ENCODE measurements at regions not wholly inside any gene's neighbourhood (a gene's known extent, or its start where the extent isn't known, plus 50 kb on each side); places are given as distances from the start of the nearest gene placed in this dataset.

- FAIRE-seq = no peak
- intact Hi-C loops (cut with DNase I) = no loop called here
- no peaks in the 10 kb centered on the region for H3K36me3 ChIP-seq
- TF ChIP-seq, protein P1, sequence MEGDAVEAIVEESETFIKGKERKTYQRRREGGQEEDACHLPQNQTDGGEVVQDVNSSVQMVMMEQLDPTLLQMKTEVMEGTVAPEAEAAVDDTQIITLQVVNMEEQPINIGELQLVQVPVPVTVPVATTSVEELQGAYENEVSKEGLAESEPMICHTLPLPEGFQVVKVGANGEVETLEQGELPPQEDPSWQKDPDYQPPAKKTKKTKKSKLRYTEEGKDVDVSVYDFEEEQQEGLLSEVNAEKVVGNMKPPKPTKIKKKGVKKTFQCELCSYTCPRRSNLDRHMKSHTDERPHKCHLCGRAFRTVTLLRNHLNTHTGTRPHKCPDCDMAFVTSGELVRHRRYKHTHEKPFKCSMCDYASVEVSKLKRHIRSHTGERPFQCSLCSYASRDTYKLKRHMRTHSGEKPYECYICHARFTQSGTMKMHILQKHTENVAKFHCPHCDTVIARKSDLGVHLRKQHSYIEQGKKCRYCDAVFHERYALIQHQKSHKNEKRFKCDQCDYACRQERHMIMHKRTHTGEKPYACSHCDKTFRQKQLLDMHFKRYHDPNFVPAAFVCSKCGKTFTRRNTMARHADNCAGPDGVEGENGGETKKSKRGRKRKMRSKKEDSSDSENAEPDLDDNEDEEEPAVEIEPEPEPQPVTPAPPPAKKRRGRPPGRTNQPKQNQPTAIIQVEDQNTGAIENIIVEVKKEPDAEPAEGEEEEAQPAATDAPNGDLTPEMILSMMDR (IDR thresholded peaks at IDR 0.05) = no peak
- ATAC-seq = no peak
- H3K27ac ChIP-seq = no peak overlapping the region
- no peak for DNase-seq
- H3K4me3 ChIP-seq = no peak overlapping the region
- H3K27me3 ChIP-seq = no peaks in the 10 kb centered on the region
- no peaks in the 10 kb centered on the region for H3K4me1 ChIP-seq
- 89 to 93% methylated on average over 5 of the region's 5 CpGs for WGBS, 2 donors
- no peaks in the 10 kb centered on the region for H3K9me3 ChIP-seq
Observed at GRCh38 chr1:227397354-227397978, 79.2 kb upstream of the CDC42BPA start.

DNA sequence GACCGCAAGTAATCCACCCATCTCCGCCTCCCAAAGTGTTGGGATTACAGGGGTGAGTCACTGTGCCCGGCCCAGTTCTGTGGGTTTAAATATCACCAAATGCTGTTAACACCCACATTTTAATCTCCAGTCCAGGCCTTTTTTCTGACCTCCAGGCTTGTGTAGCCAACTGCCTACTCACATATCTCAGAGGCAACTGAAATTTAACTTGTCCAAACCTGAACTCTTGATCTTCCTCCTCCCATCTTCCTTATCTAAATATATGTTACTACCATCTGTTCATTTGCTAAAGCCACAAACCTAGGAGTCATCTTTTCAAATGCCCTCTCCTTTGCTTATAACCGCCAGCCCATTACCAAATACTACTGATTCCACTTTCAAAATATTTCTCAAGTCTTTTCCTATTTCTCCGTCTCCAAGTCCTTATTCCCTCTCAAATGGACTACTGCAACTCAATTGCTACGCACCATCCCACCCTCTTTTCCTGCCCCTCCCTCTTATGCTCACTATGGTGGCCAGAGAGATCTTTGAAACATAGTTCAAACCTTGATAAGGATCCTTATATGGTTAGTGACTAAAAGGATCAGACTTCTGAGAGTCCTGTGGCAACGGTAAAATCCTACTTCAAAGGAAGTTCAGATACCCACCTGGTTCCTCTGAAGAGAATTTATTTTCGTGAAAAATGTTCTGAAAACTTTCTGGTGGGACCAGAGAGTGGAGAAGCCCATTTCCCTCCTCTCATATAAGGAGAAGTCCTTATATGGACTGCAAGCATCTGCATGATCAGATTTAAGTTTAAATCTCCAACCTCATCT, 78.5 kb upstream of the CDC42BPA start:
- DNase-seq (no peak), ATAC-seq (no peak), FAIRE-seq (no peak)
- intact Hi-C loops (cut with DNase I) = no loop called here
- H3K27me3 ChIP-seq = no peaks in the 10 kb centered on the region
- no peak overlapping the region for H3K27ac ChIP-seq
- no peak overlapping the region for H3K4me3 ChIP-seq
- TF ChIP-seq, protein P1 (IDR thresholded peaks at IDR 0.05) = no peak
- no peaks in the 10 kb centered on the region for H3K36me3 ChIP-seq
- WGBS, 2 donors = 78 to 81% methylated on average over 8 of the region's 8 CpGs
- no peaks in the 10 kb centered on the region for H3K4me1 ChIP-seq
- H3K9me3 ChIP-seq = no peaks in the 10 kb centered on the region

DNA sequence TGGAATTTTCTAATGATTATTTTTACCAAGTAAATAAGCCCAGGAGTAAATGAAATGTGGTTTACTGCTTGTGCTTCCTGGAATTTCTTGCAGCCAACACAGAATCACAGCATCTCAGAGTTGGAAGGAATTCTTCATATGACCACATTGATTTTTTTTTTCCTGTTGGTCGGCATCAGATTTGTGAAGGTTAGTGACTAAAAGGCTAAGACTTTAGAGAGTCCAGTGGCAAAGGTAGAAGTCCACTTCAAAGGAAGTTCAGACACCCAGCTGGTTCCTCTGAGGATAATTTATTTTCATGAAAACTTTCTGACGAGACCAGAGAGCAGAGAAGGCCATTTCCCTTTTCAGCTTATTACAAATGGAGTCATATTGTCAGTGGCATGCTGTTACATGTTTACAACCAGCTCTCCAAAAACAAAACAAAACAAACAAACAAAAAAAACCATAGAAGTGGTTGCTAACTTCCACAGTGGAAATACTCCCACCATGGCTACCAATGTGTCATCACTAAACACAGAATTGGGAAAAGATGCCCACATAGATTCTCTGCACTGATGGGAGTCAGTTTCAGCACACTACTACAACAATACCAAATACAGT, 77.2 kb upstream of the CDC42BPA start:
- WGBS, 2 donors = 47 to 55% methylated on average over 2 of the region's 2 CpGs
- H3K36me3 ChIP-seq = no peaks in the 10 kb centered on the region
- ATAC-seq (no peak), FAIRE-seq (no peak), DNase-seq (no peak)
- no peaks in the 10 kb centered on the region for H3K4me1 ChIP-seq
- no peaks in the 10 kb centered on the region for H3K27me3 ChIP-seq
- intact Hi-C loops (cut with DNase I) = no loop called here
- TF ChIP-seq, protein P1 (IDR thresholded peaks at IDR 0.05) = no peak
- H3K4me3 ChIP-seq = no peak overlapping the region
- no peaks in the 10 kb centered on the region for H3K9me3 ChIP-seq
- no peak overlapping the region for H3K27ac ChIP-seq

- no peak for DNase-seq
- Histone ChIP-seq H3K9me3 (no peaks in the 10 kb centered on the region), H3K36me3 (no peaks in the 10 kb centered on the region), H3K4me3 (no peak overlapping the region), H3K27me3 (no peaks in the 10 kb centered on the region), H3K27ac (no peak overlapping the region), H3K4me1 (no peaks in the 10 kb centered on the region)
- TF ChIP-seq, protein P1 (IDR thresholded peaks at IDR 0.05) = no peak
- ATAC-seq = no peak
- intact Hi-C loops (cut with DNase I) = no loop called here
- no peak for FAIRE-seq
- 61 to 63% methylated on average over 3 of the region's 3 CpGs for WGBS, 2 donors
Observed at GRCh38 chr1:227392984-227393764, 74.9 kb upstream of the CDC42BPA start.
